ENCODE measurements at regions not wholly inside any gene's neighbourhood (a gene's known extent, or its start where the extent isn't known, plus 50 kb on each side); places are given as distances from the start of the nearest gene placed in this dataset.

GRCh38 chr10:10684972-10685371 is 332.7 kb upstream of the CELF2 start:
- Histone ChIP-seq H3K4me1 (no peaks in the 10 kb centered on the region), H3K27me3 (no peaks in the 10 kb centered on the region), H3K4me3 (no peak overlapping the region), H3K27ac (no peak overlapping the region), H3K36me3 (no peaks in the 10 kb centered on the region), H3K9me3 (no peaks in the 10 kb centered on the region)
- WGBS, 2 donors = 58 to 68% methylated on average over 4 of the region's 4 CpGs
- intact Hi-C loops (cut with DNase I) = no loop called here
- FAIRE-seq (no peak), DNase-seq (no peak), ATAC-seq (no peak)
- no peak for TF ChIP-seq CTCF (IDR thresholded peaks at IDR 0.05)

- intact Hi-C loops (cut with DNase I) = no loop called here
Measured at GRCh38 chr10:10685566-10685965, 332.1 kb upstream of the CELF2 start.

GRCh38 chr10:10687751-10688150 is 329.9 kb upstream of the CELF2 start:
- FAIRE-seq (no peak), DNase-seq (no peak), ATAC-seq (no peak)
- Histone ChIP-seq H3K36me3 (no peaks in the 10 kb centered on the region), H3K27ac (no peak overlapping the region), H3K9me3 (no peaks in the 10 kb centered on the region), H3K4me3 (no peak overlapping the region), H3K27me3 (no peaks in the 10 kb centered on the region), H3K4me1 (no peaks in the 10 kb centered on the region)
- WGBS, 2 donors = 13 to 16% methylated on average over 4 of the region's 4 CpGs
- intact Hi-C loops (cut with DNase I) = no loop called here
- no peak for TF ChIP-seq CTCF (IDR thresholded peaks at IDR 0.05)

More at GRCh38 chr10:10685566-10685965, 332.1 kb upstream of the CELF2 start:
- no peak overlapping the region for H3K4me3 ChIP-seq
- H3K4me1 ChIP-seq = no peaks in the 10 kb centered on the region
- H3K27ac ChIP-seq = no peak overlapping the region
- H3K36me3 ChIP-seq = no peaks in the 10 kb centered on the region
- H3K9me3 ChIP-seq = no peaks in the 10 kb centered on the region
- no peak for FAIRE-seq
- TF ChIP-seq CTCF (IDR thresholded peaks at IDR 0.05) = no peak
- ATAC-seq = no peak
- WGBS, 2 donors = 72 to 78% methylated on average over 1 of the region's 1 CpG
- H3K27me3 ChIP-seq = no peaks in the 10 kb centered on the region
- no peak for DNase-seq

- no peak for FAIRE-seq
- ATAC-seq = no peak
Measured at GRCh38 chr10:10699427-10699826, 318.2 kb upstream of the CELF2 start.

More at GRCh38 chr10:10699427-10699826, 318.2 kb upstream of the CELF2 start:
- intact Hi-C loops (cut with DNase I) = no loop called here
- Histone ChIP-seq H3K27me3 (no peaks in the 10 kb centered on the region), H3K4me3 (no peak overlapping the region), H3K9me3 (no peaks in the 10 kb centered on the region), H3K27ac (no peak overlapping the region), H3K36me3 (no peaks in the 10 kb centered on the region), H3K4me1 (no peaks in the 10 kb centered on the region)
- 15 to 41% methylated on average over 3 of the region's 3 CpGs for WGBS, 2 donors
- no peak for DNase-seq
- TF ChIP-seq CTCF (IDR thresholded peaks at IDR 0.05) = no peak
